SHP77 treated with DMSO at 0.1 percent for 48 hours (cell line): ENCODE measurements at regions not wholly inside any gene's neighbourhood (a gene's known extent, or its start where the extent isn't known, plus 50 kb on each side); places are given as distances from the start of the nearest gene placed in this dataset.
"Not testable (repeated sequence)": the region's sequence is repeated elsewhere in the genome, so short reads cannot be mapped to it uniquely, and the experiment has no call there.

Source experiments
- DNase-seq: peaks from one replicate; lab custom pipeline; 2025; lab: John Stamatoyannopoulos, UW

DNA sequence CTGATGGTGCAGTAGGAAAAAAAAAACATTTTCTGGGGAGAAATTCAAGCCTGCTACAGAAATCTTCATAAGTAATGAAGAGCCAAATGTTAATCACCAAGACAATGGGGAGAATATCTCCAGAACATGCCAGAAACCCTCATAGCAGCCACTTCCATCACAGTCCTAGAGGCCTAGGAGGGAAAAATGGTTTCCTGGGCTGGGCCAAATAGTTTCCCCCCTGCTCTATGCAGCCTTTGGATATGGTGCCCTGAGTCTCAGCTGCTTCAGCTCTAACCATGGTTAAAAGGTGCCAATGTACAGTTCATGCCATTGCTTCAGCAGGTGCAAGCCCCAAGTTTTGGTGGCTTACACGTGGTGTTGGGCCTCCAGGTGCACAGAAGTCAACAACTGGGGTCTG is 113.1 kb downstream of the ZNF648 start:
- no peak for DNase-seq

DNA sequence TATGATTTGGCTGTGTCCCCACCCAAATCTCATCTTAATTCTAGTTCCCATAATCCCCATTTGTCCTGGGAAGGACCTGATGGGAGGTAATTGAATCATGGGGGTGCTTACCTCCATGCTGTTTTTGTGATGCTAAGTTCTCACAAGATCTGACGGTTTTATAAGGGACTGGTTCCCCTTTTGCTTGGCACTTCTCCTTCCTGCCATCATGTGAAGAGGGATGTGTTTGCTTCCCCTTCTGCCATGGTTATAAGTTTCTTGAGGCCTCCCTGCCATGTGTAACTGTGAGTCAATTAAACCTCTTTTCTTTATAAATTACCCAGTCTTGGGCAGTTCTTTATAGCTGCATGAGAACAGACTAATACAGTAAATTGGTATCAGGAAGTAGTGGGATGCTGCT is 114.1 kb downstream of the ZNF648 start:
- DNase-seq: no peak

DNA sequence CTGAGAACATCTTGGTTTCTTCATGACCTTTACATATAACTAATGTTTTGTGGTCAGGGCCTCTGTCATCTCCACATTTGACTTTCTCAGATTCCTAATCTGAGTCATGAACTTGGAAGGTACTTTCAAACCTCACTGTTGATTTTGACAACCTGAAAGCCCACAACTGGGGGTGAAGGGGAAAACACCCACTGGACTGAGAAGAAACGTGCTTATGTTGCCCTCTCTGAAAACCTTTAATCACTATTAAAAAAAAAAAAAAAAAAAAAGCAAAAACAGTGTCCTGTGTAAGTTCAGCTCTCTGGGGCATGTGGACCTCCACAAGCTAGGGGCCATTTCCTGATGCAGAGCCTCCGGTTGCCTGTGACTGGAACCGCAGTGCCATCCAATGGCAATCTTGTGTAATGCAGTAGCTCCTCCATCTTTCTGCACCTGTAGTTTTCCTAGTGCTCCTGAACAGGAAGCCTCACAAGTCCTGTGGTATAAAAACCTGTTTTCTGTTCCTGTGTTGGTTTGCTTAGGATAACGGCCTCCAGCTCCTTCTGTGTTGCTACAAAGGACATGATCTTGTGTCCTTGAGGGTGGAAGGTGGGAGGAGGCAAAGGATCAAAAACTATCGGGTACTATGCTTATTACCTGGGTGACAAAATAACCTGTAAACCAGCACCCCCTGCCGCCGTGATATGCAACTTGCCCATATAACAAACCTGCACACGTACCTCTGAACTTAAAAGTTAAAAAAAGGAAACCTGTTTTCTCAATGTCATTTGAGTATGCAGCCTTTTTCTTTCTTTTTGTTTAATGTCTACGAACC is 124.5 kb downstream of the ZNF648 start:
- peak; percentile 41 for DNase-seq

DNA sequence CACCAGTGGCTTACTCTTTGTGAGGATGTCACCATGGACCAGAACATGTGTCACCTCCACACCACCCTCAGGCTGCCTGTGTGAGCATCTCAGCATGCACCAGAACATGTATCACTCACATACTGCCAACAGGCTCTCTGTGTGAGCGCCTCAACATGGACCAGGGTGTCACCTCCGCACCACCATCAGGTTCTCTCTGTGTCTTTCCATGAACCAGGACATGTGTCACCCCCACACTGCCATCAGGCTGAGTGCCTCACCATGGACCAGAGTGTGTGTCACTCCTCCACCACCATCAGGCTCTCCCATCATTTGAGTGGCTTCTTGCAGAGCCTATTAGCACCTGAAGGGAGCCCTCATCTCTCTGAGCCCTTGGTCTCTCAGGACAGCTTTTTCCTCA is 125.2 kb downstream of the ZNF648 start:
- DNase-seq: no peak

DNA sequence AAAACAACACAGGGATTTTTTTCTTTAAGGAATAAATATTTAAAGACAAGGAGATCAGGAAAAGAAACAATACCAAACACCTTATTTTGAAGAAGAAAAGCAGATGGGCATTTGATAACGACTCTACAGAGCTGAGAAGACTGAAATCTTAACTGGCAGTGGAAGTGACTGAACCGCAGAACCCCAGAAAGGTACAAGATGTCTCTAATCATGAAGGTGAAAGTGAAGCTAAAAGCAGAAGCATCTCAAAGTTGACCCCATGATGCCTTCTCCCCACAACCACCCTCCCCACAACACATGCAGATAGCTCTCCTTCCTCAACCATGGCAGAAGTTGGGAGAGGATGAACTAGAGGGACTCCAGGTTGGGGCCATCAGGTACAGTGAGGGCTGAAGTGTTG is 129.6 kb downstream of the ZNF648 start:
- DNase-seq: no peak

DNA sequence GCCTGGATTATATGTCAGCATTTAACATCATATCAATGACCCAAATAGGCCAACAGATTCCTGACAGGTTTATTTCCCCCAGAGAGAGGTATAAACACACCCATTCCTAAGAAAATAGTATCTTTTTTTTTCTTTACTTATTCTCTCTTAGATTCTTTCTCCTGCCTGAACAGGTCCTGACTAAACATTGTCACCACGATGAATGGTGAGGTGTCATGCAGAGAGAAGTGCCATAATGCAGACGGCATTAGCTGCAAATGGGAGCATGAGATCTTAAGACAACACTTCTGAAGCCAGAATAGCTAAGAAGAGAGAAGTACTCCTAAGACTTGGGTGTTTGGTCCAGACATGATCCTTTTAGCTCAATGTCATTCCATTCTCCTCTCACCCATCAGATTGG is 131.3 kb downstream of the ZNF648 start:
- no peak for DNase-seq

DNA sequence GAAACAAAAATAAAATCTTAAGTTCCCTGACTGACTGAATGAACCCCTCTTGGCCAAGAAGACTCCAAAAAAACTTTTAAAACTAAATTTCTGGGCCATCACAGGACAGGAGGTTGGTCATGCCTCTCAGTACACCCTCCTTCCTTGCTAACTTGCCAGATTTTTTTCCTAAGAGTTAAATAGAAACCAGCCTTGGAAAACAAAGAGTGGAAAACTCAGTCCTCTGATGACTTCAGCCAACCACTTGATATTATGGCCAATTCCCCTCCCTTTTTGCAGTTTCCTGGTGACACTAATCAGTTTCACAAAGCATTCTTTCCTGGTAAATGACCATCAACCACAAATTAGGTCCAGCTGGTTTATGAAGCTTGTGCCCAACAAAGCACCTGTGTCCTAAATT is 134.8 kb downstream of the ZNF648 start:
- no peak for DNase-seq

DNA sequence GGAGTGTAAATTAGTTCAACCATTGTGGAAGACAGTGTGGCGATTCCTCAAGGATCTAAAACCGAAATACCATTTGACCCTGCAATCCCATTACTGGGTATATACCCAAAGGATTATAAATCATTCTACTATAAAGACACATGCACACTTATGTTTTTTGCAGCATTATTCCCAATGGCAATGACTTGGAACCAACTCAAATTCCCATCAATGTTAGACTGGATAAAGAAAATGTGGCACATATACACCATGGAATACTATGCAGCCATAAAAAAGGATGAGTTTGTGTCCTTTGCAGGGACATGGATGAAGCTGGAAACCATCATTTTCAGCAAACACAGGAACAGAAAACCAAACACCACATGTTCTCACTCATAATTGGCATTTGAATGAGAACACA is 137.5 kb downstream of the ZNF648 start:
- not testable (repeated sequence) for DNase-seq

DNA sequence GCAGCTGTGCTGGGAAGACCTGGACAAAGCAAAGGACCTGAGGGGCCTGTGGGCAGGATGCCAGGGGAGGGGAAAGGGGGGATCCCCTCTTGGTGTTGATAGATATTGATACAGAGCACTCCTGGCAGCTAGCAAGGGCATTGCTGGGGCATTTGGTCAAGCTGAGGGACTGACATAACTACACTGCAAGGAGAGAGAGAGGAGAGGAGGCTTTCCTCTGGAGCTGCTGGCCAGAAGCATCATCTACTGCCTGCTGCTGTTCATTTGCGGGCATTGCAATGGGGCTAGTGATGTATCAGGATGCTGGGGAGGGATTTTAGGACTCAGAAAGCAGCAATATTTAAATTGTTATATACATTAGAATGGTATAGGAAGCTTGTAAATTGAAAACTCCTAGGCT is 142.0 kb downstream of the ZNF648 start:
- DNase-seq: no peak

DNA sequence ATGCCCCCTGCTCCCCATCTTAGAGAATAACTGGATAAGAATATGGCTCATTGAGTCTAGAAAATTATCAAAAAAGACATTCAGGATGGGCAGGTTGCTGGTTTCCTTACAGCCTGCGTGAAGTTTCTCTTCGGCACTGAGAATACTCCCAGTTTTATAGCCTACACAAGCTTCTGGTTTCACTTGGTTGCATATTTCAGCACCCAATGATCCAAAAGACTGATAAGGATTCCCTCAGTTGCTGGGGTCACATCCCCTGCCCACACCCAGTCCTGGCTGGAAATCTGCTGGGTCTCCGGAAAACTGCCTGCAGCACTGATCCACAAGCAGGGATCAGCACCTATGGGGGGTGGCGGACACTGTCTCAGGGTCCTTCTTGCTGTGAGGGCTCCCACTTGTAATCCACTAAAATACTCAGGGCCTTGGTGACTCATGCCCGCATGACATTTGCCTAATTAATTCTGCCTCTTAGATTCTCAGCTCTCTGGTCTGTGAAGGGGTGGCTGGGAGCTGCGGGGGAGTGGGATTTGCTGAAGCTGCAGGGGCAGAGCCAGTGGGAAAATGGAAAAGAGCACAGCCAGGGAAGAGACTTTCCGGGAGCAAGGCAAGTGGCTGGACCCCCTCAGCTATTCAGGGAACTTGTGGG is 142.5 kb downstream of the ZNF648 start:
- DNase-seq: no peak

DNA sequence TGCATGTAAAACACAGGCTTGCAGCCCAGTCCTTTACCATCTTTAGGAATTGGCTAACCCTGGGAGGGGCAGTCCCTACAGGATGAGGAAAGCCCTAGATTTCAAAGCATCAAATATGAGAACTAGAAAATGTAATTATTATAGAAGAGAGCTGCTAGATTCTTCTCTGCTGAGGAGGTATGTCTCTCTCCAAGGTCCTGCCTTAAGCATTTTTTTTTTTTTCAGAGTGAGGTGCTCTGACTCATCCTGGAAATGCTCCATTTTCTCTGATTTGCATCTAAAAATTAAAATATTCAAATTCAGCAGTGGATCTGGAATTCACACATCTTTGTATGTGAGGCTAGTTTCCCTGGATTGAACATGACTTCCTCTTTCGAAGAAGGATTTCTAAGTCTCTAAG is 149.8 kb downstream of the ZNF648 start:
- no peak for DNase-seq

DNA sequence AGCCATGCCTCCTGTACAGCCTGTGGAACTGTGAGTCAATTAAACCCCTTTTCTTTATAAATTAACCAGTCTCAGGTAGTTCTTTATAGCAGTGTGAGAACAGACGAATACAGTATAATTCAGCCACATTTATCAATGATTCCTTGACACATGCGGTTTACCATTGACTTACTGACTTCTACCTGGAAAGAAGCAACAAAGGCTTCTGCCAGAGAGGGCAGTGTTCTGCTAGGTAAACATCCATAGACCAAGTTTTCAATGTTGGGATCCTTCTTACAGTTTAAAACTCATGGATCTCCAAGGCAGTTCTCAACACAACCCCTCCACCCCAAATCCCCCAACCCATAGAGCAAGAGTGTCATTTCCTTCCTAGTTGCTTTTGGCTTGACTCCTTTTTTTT is 150.6 kb downstream of the ZNF648 start:
- DNase-seq: no peak

DNA sequence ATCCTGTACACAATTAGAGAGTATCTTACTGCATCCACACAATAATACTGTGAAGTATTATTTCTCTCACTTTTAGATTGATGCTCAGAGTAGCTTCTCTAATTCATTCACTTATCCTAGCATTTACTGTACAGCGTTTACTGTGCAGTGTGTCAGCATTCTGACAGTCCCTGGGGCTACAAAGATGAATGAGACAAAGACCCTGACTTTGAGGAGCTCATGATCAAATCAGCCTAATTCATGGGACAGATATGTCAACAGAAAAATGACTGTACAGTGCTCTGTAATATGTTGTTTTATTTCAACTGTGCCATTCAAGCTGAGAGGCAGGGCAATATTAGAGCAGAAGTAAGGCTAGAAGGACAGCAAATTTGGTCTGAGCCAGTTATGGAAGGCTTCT is 152.5 kb downstream of the ZNF648 start:
- no peak for DNase-seq

DNA sequence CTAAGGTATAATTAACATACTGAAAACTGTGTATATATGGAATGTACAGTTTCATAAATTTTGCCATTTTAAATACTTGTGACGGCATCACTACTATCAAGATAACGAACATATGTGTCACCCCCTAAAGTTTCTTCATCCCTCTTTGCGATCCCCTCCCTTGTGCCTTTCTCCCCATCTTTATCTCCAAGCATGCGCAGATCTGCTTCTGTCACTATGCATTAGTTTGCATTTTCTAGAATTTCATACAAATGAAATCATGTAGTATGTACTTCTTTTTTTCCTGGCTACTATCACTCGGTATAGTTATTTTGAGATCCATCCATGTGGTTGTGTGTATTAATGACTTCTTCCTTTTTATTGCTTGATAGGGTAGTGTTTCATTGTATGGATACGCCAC is 154.9 kb downstream of the ZNF648 start:
- no peak for DNase-seq

DNA sequence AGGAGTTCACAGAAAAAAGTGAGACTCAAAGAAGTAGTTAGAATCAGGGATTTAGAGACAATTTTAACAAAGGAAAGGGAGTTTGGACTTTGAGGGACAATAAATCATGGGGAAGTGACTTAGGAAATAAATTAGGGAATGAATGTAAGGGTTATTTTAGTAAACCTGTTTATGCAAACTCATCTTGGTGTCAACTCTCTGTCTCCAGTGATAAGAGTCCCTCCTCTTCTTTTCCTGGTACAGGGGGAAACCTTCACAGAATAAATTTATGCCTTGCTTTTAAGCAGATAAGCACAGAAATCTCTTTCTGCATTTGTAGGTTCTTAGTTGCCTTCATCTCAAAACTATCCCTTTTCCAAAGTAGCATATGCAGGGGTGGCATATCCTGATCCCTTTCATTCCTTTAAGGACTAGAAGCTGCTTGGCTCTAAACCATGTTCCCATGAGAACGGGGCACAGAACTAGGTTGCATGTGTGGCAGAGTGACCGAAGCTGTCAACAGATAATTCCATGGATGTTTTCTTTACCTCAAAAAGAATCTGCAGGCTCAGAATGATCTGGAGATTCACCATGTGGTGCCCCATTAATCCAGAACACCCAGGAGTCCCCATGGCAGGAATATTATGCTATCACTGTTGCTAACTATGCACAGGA is 155.4 kb downstream of the ZNF648 start:
- DNase-seq: no peak

DNA sequence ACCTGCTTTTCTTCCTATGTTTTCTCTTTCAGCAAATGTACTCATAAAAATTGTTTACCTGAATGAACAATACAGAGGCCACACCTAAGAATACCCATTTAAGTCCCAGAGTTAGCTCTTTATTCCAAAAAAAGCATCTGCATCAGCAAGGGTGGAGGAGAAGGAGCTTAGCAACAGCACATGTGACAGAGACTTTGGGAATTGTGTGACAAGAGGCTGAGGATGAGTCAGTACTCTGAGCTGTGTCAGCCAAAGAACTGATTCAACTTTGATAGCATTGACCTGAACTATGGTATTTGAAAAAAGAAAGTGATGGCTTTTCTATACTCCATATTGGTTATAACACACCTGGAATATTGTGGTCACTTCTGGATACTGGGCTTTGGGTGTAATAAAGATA is 162.7 kb downstream of the ZNF648 start:
- DNase-seq: no peak

DNA sequence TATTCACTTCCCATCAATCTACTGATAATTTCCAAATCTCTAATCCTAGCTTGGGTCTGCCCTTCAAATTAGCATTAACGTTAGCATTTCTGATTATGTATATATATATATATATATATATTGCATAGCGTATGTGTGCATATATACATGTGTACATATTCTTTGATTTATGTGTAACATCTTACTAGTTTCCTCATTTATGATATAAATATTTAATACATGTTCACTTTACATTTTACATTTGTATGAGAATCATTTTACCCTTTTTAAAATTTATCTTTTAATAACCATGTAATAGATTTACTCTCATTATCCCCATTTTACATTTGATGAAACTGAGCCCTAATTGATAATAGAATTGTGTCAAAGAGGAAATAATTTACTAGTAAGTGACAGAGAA is 164.7 kb downstream of the ZNF648 start:
- DNase-seq: no peak

DNA sequence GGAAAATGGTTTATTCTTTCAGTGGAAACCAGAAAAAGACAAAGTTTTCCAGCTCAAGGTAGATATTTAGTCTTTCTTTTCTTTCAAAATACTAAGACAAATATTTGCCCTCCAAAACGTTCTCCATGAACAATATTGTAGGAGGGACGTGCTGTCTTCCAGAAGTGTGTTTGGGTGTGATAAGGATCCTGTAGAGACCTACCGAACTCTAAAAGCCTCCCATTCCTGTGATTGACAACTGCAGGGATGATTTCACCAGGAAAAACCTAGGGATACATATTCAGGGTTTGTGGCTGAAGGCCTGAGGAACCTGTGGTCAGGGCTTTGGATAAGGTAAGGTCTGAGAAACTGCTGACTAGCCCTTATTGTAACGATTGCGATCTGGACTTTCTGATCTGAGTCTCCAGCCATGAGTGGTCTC is 167.1 kb downstream of the ZNF648 start:
- no peak for DNase-seq

DNA sequence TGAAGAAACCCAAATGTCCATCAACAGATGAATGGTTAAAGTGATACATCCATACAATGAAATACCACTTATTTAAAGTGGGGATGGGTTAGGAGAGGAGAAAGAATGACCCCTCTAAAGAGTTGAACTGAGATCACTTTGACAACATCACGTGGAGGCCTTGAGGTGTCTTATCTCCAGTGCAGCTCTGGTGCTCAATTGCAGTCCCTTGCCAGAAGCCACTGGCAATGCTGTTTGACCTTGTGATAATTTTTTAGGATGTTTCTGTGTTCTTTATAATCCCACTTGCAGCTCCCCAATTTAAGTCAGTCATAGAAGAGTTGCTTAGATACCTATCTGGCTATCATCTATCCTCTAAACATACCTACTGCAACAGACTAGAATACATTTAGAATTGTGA is 167.6 kb downstream of the ZNF648 start:
- DNase-seq: no peak

DNA sequence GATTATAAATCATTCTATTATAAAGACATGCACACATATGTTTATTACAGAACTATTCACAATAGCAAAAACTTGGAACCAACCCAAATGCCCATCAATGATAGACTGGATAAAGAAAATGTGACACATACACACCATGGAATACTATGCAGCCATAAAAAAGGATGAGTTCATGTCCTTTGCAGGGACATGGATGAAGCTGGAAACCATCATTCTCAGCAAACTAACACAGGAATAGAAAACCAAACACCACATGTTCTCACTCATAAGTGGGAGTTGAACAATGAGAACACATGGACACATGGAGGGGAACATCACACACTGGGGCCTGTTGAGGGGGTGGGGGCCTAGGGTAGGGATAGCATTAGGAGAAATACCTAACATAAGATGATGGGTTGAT is 168.4 kb downstream of the ZNF648 start:
- not testable (repeated sequence) for DNase-seq

DNA sequence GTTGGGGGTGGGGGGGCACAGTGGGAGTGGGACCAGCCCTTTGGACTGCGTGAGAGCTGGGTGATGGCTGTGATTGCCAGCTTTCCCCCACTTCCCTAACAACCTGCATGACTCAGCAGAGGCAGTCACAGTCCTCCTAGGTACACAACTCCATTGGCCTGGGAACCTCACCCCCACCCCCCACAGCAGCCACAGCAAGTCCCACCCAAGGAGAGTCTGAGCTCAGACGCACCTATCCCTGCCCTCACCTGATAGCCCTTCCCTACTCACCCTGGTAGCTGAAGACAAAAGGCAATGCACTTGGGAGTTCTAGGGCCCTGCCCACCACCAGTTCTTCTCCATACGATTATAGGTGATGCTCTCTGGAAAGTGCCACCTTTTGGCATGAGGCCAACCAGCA is 188.9 kb downstream of the ZNF648 start:
- no peak for DNase-seq

DNA sequence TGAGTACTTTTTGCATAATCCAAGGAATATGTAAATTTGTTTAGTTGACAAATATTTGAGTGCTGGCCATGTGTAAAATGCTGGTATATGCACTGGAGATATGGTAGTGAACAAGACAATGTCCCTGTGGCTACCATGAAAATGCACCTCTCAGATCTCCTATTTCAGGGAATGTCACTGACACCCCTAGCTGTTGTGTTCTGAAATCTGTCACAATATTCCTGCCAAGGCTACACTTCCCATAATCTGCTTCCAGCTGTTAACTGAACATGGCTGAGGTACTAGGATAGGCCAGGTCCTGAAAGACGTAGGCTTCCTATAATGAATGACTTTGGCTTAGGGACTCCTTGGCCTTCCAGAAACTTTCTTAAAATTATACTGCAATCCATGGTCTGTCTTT is 197.8 kb downstream of the ZNF648 start:
- DNase-seq: no peak

DNA sequence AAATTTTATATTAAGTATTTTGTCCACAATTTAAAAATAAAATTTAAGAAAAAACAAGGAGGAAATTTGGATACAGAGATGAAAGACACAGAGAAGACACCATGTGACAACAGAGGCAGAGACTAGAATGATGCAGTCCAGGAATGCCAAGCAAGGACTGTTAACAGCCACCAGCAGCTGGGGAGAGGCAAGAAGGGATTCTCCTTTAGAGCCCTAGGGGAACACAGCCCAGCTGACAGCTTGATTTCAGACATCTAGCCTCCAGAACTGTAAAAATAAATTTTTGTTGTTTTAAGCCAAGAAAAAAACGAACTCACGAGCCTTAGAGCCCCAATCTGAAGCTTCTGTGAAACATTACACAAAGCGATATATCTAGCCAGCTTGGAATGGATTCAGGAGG is 198.5 kb downstream of the ZNF648 start:
- no peak for DNase-seq
